ENCODE measurements at regions not wholly inside any gene's neighbourhood (a gene's known extent, or its start where the extent isn't known, plus 50 kb on each side); places are given as distances from the start of the nearest gene placed in this dataset.

DNA sequence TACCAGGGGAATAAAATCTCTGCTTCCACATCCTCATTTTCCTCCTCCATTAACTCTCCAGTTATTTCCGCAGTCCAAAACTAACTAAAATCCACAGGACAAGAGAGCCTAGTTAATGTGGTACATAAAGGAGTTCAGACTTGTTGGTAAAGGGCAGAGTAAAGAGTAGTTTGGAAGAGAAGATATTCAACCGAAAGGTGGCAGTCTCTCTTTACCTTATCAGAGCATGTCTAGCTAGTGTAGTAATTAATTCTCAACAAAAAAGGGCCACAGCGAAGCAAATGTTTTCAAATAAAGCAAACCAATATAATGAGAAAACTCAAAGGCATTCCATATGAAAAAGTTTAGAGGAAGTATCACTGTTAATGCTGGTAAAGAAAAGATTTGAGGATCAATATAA lies 286.5 kb downstream of the GLUD2 start:
- TF ChIP-seq, protein P1, sequence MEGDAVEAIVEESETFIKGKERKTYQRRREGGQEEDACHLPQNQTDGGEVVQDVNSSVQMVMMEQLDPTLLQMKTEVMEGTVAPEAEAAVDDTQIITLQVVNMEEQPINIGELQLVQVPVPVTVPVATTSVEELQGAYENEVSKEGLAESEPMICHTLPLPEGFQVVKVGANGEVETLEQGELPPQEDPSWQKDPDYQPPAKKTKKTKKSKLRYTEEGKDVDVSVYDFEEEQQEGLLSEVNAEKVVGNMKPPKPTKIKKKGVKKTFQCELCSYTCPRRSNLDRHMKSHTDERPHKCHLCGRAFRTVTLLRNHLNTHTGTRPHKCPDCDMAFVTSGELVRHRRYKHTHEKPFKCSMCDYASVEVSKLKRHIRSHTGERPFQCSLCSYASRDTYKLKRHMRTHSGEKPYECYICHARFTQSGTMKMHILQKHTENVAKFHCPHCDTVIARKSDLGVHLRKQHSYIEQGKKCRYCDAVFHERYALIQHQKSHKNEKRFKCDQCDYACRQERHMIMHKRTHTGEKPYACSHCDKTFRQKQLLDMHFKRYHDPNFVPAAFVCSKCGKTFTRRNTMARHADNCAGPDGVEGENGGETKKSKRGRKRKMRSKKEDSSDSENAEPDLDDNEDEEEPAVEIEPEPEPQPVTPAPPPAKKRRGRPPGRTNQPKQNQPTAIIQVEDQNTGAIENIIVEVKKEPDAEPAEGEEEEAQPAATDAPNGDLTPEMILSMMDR (IDR thresholded peaks at IDR 0.05; ENCODE audit: low read depth, low read length), result no peak
- TF ChIP-seq POLR2A (IDR thresholded peaks at IDR 0.05; ENCODE audit: extremely low read depth, insufficient read length) (no peak), MAX (IDR thresholded peaks at IDR 0.05; ENCODE audit: low read depth, low read length) (no peak), MYC (IDR thresholded peaks at IDR 0.05; ENCODE audit: low read depth, low read length) (no peak)

All from NB4 (cell line).